ENCODE measurements at regions not wholly inside any gene's neighbourhood (a gene's known extent, or its start where the extent isn't known, plus 50 kb on each side); places are given as distances from the start of the nearest gene placed in this dataset.

DNA sequence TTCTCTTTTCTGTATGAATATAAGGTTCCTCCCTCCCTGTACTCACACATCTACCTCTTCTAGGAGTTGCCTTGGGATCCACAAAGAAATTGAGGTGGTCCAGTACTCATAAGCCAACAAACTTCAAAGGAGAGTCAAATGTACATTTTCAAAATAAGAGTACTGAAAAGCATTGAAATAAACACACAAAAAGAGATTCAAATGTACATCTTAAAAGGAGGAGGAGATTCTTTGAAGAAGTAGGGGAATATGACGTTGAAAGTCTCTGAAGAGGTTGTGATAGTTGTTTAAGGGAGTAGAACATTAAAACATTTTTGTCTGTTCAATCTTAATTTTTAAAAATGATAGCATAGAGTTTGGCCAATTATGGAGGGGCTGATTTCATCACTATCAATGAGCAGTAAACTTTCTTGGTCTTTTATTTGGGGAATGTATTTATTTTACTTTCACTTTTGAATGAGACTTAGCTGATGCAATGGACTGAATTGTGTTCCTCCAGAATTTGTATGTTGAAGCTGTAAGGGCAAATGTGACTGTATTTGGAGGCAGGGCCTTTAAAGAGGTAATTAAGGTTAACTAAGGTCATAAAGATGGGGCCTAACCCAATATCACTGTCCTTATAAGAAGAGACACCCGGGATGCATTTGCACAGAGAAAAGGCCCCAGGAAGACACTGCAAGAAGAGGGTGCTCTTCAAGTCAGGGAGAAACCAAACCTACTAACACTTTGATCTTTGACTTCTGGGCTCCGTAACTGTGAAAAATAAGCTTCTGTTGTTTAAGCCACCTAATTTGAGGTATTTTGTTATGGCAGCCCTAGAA lies 226.3 kb upstream of the PGRMC2 start (continued):
- TF ChIP-seq, protein P1, sequence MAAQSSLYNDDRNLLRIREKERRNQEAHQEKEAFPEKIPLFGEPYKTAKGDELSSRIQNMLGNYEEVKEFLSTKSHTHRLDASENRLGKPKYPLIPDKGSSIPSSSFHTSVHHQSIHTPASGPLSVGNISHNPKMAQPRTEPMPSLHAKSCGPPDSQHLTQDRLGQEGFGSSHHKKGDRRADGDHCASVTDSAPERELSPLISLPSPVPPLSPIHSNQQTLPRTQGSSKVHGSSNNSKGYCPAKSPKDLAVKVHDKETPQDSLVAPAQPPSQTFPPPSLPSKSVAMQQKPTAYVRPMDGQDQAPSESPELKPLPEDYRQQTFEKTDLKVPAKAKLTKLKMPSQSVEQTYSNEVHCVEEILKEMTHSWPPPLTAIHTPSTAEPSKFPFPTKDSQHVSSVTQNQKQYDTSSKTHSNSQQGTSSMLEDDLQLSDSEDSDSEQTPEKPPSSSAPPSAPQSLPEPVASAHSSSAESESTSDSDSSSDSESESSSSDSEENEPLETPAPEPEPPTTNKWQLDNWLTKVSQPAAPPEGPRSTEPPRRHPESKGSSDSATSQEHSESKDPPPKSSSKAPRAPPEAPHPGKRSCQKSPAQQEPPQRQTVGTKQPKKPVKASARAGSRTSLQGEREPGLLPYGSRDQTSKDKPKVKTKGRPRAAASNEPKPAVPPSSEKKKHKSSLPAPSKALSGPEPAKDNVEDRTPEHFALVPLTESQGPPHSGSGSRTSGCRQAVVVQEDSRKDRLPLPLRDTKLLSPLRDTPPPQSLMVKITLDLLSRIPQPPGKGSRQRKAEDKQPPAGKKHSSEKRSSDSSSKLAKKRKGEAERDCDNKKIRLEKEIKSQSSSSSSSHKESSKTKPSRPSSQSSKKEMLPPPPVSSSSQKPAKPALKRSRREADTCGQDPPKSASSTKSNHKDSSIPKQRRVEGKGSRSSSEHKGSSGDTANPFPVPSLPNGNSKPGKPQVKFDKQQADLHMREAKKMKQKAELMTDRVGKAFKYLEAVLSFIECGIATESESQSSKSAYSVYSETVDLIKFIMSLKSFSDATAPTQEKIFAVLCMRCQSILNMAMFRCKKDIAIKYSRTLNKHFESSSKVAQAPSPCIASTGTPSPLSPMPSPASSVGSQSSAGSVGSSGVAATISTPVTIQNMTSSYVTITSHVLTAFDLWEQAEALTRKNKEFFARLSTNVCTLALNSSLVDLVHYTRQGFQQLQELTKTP (IDR thresholded peaks at IDR 0.05; ENCODE audit: low read depth in 1 of 2, partially characterized antibody in 2 of 2) = no peak
- TF ChIP-seq, protein P2, sequence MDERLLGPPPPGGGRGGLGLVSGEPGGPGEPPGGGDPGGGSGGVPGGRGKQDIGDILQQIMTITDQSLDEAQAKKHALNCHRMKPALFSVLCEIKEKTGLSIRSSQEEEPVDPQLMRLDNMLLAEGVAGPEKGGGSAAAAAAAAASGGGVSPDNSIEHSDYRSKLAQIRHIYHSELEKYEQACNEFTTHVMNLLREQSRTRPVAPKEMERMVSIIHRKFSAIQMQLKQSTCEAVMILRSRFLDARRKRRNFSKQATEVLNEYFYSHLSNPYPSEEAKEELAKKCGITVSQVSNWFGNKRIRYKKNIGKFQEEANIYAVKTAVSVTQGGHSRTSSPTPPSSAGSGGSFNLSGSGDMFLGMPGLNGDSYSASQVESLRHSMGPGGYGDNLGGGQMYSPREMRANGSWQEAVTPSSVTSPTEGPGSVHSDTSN (CRISPR knock-in tag; IDR thresholded peaks at IDR 0.05; ENCODE audit: low read depth) = no peak
- TF ChIP-seq, protein P2 (tag; conservative IDR thresholded peaks at IDR 0.05; ENCODE audit: low read depth) = peak; percentile 5; the same call in 1 of the 2 replicates
- TF ChIP-seq, protein P3, sequence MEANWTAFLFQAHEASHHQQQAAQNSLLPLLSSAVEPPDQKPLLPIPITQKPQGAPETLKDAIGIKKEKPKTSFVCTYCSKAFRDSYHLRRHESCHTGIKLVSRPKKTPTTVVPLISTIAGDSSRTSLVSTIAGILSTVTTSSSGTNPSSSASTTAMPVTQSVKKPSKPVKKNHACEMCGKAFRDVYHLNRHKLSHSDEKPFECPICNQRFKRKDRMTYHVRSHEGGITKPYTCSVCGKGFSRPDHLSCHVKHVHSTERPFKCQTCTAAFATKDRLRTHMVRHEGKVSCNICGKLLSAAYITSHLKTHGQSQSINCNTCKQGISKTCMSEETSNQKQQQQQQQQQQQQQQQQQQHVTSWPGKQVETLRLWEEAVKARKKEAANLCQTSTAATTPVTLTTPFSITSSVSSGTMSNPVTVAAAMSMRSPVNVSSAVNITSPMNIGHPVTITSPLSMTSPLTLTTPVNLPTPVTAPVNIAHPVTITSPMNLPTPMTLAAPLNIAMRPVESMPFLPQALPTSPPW (CRISPR knock-in tag; IDR thresholded peaks at IDR 0.05) = peak; percentile 31; the same call in 1 of the 2 replicates
- TF ChIP-seq ZNF589 (CRISPR knock-in tag; IDR thresholded peaks at IDR 0.05; ENCODE audit: low read depth) (peak; percentile 16; the same call in 1 of the 2 replicates), EP400 (IDR thresholded peaks at IDR 0.05) (peak; percentile 51), L3MBTL2 (IDR thresholded peaks at IDR 0.05) (peak; percentile 64), DDX20 (tag; IDR thresholded peaks at IDR 0.05; ENCODE audit: low read depth) (peak; percentile 73; the same call in 1 of the 2 replicates), HDAC8 (tag; IDR thresholded peaks at IDR 0.05) (0 out of 2 replicates have a peak, but pooled peaks have one; percentile 29)
- TF ChIP-seq, protein P4, sequence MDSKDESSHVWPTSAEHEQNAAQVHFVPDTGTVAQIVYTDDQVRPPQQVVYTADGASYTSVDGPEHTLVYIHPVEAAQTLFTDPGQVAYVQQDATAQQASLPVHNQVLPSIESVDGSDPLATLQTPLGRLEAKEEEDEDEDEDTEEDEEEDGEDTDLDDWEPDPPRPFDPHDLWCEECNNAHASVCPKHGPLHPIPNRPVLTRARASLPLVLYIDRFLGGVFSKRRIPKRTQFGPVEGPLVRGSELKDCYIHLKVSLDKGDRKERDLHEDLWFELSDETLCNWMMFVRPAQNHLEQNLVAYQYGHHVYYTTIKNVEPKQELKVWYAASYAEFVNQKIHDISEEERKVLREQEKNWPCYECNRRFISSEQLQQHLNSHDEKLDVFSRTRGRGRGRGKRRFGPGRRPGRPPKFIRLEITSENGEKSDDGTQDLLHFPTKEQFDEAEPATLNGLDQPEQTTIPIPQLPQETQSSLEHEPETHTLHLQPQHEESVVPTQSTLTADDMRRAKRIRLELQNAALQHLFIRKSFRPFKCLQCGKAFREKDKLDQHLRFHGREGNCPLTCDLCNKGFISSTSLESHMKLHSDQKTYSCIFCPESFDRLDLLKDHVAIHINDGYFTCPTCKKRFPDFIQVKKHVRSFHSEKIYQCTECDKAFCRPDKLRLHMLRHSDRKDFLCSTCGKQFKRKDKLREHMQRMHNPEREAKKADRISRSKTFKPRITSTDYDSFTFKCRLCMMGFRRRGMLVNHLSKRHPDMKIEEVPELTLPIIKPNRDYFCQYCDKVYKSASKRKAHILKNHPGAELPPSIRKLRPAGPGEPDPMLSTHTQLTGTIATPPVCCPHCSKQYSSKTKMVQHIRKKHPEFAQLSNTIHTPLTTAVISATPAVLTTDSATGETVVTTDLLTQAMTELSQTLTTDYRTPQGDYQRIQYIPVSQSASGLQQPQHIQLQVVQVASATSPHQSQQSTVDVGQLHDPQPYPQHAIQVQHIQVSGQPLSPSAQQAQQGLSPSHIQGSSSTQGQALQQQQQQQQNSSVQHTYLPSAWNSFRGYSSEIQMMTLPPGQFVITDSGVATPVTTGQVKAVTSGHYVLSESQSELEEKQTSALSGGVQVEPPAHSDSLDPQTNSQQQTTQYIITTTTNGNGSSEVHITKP (IDR thresholded peaks at IDR 0.05; ENCODE audit: partially characterized antibody) = no peak
- TF ChIP-seq, protein P5, sequence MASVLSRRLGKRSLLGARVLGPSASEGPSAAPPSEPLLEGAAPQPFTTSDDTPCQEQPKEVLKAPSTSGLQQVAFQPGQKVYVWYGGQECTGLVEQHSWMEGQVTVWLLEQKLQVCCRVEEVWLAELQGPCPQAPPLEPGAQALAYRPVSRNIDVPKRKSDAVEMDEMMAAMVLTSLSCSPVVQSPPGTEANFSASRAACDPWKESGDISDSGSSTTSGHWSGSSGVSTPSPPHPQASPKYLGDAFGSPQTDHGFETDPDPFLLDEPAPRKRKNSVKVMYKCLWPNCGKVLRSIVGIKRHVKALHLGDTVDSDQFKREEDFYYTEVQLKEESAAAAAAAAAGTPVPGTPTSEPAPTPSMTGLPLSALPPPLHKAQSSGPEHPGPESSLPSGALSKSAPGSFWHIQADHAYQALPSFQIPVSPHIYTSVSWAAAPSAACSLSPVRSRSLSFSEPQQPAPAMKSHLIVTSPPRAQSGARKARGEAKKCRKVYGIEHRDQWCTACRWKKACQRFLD (CRISPR knock-in tag; IDR thresholded peaks at IDR 0.05) = peak; percentile 61; the same call in 1 of the 2 replicates
